GM23248 (cell line): ENCODE measurements at regions not wholly inside any gene's neighbourhood (a gene's known extent, or its start where the extent isn't known, plus 50 kb on each side); places are given as distances from the start of the nearest gene placed in this dataset.

ENCODE experiments used
- EZH2 ChIP-seq: fragments of 200-600 bp; sonication (generic); IDR thresholded peaks from 2 replicates; pipeline ENCODE4 v1.6.1; 2018; ENCODE audit warnings: antibody characterized with exemption, mild to moderate bottlenecking; ENCODE audit not compliant: insufficient read depth, poor library complexity, severe bottlenecking
- EZH2phosphoT487 ChIP-seq: fragments of 200-600 bp; sonication (generic); IDR thresholded peaks from 2 replicates; pipeline ENCODE4 v1.6.1; 2018; ENCODE audit warnings: antibody characterized with exemption, moderate library complexity, mild to moderate bottlenecking, low read depth; ENCODE audit not compliant: insufficient read depth

GRCh38 chr10:128530301-128530700 lies 404.1 kb upstream of the MKI67 start:
- TF ChIP-seq EZH2phosphoT487 (no peak), EZH2 (no peak)
